ENCODE measurements at regions not wholly inside any gene's neighbourhood (a gene's known extent, or its start where the extent isn't known, plus 50 kb on each side); places are given as distances from the start of the nearest gene placed in this dataset.

GRCh38 chr20:11521476-11522365 is 396.0 kb upstream of the BTBD3 start:
- no peak for TF ChIP-seq Cebpa-rat (IDR thresholded peaks at IDR 0.05)
- Histone ChIP-seq H3K4me2 (no peak overlapping the region), H3K4me3 (no peak overlapping the region)

GRCh38 chr20:11522366-11522741 is 395.3 kb upstream of the BTBD3 start:
- H4K20me1 ChIP-seq = no peaks in the 10 kb centered on the region
- no peak overlapping the region for H3K27ac ChIP-seq
- no peaks in the 10 kb centered on the region for H3K27me3 ChIP-seq
- H3K4me2 ChIP-seq = no peak overlapping the region
- no peak for TF ChIP-seq Cebpa-rat (IDR thresholded peaks at IDR 0.05)
- H3K9ac ChIP-seq = no peak overlapping the region
- peaks cover 8% of the 10 kb centered on the region for H3K9me3 ChIP-seq
- H3K4me1 ChIP-seq = no peaks in the 10 kb centered on the region
- no peaks in the 10 kb centered on the region for H3K36me3 ChIP-seq
- no peak overlapping the region for H3K4me3 ChIP-seq

More at GRCh38 chr20:11521476-11522365, 396.0 kb upstream of the BTBD3 start:
- Histone ChIP-seq H3K27me3 (no peaks in the 10 kb centered on the region), H4K20me1 (no peaks in the 10 kb centered on the region), H3K4me1 (no peaks in the 10 kb centered on the region), H3K27ac (no peak overlapping the region), H3K9me3 (peaks cover 8% of the 10 kb centered on the region), H3K36me3 (no peaks in the 10 kb centered on the region), H3K9ac (no peak overlapping the region)

- no peak overlapping the region for H3K4me2 ChIP-seq
- no peaks in the 10 kb centered on the region for H3K36me3 ChIP-seq
- no peak for TF ChIP-seq Cebpa-rat (IDR thresholded peaks at IDR 0.05)
- H3K9me3 ChIP-seq = peaks cover 11% of the 10 kb centered on the region
- H3K27ac ChIP-seq = no peak overlapping the region
- no peaks in the 10 kb centered on the region for H4K20me1 ChIP-seq
- no peaks in the 10 kb centered on the region for H3K27me3 ChIP-seq
- H3K4me3 ChIP-seq = no peak overlapping the region
- no peaks in the 10 kb centered on the region for H3K4me1 ChIP-seq
- H3K9ac ChIP-seq = no peak overlapping the region
Measured at GRCh38 chr20:11529047-11529446, 388.6 kb upstream of the BTBD3 start.

- Histone ChIP-seq H3K27ac (no peak overlapping the region), H3K4me1 (no peaks in the 10 kb centered on the region)
Measured at GRCh38 chr20:11537032-11537431, 380.7 kb upstream of the BTBD3 start.

DNA sequence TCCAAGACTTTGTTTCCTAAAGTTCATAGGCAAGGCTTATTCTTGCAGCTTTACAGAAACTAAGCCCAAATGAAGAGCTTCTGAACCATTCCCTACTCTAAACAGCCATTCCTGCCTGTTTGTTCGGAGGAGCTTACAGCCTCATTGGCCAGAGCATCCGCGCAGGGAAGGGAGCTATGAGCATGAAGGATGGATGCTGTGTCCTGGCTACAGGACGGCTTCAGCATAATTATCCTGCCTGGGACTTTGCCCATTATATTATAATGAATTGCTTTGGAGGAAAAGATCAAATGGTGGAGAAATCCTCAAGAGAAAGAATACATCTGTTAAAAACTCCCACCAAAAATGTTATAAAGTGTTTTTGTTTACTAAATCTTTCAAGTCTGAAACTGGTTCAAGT is 378.2 kb upstream of the BTBD3 start:
- H3K27ac ChIP-seq = no peak overlapping the region
- peaks cover 3% of the 10 kb centered on the region; the same call in 1 of the 2 replicates for H3K9me3 ChIP-seq
- no peaks in the 10 kb centered on the region for H3K36me3 ChIP-seq
- H4K20me1 ChIP-seq = no peaks in the 10 kb centered on the region
- no peak overlapping the region for H3K9ac ChIP-seq
- H3K4me2 ChIP-seq = no peak overlapping the region
- no peaks in the 10 kb centered on the region for H3K27me3 ChIP-seq
- no peak overlapping the region for H3K4me3 ChIP-seq
- H3K4me1 ChIP-seq = no peaks in the 10 kb centered on the region
- no peak for TF ChIP-seq Cebpa-rat (IDR thresholded peaks at IDR 0.05)

More at GRCh38 chr20:11537032-11537431, 380.7 kb upstream of the BTBD3 start:
- H3K4me3 ChIP-seq = no peak overlapping the region
- H4K20me1 ChIP-seq = no peaks in the 10 kb centered on the region
- H3K27me3 ChIP-seq = no peaks in the 10 kb centered on the region
- H3K9ac ChIP-seq = no peak overlapping the region
- peaks cover 3% of the 10 kb centered on the region; the same call in 1 of the 2 replicates for H3K9me3 ChIP-seq
- no peak for TF ChIP-seq Cebpa-rat (IDR thresholded peaks at IDR 0.05)
- H3K4me2 ChIP-seq = no peak overlapping the region
- no peaks in the 10 kb centered on the region for H3K36me3 ChIP-seq

DNA sequence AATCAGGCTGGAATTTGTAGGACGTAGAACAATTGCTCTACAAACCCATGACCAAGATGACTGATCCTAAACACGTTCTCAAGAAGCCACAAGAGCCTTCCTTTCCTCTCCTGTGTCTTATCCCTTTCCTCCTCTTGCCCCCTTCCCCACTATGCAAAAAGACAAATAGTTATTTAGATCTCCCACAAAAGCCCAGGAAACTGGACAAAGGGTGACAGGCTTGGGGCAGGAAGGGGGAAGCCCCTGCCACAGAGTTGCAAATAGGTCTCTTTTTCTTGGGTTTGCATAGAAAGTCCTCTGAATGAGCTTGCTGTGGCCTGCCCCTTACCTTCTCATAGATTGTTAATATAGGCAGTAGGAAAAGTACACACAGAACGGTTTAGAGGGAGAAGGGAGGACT is 377.1 kb upstream of the BTBD3 start:
- no peak overlapping the region for H3K27ac ChIP-seq
- peaks cover 3% of the 10 kb centered on the region; the same call in 1 of the 2 replicates for H3K9me3 ChIP-seq
- TF ChIP-seq Cebpa-rat (IDR thresholded peaks at IDR 0.05) = no peak
- H3K36me3 ChIP-seq = no peaks in the 10 kb centered on the region
- H3K9ac ChIP-seq = no peak overlapping the region
- H3K27me3 ChIP-seq = no peaks in the 10 kb centered on the region
- H3K4me1 ChIP-seq = no peaks in the 10 kb centered on the region
- no peak overlapping the region for H3K4me3 ChIP-seq
- no peak overlapping the region for H3K4me2 ChIP-seq
- no peaks in the 10 kb centered on the region for H4K20me1 ChIP-seq

DNA sequence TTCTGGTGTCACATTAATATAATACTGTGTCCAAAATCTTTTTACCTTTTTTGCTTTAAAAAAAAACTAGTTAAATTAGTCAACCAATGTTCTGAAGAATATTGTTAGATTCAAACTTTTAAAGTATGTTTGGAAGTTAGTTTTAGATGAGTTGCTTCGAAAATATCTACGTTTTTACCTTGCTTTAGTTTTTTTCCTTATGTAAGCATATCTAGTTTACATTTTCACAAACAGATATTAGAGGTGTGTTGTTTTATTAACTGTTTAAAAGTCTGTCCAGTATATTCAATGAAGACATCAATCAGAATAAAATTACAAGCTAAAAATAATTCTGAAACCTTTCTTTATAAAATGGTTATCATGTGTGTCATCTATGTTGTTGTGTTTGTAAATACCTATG is 375.0 kb upstream of the BTBD3 start:
- Histone ChIP-seq H3K9me3 (peaks cover 3% of the 10 kb centered on the region; the same call in 1 of the 2 replicates), H3K4me2 (no peak overlapping the region), H3K4me1 (no peaks in the 10 kb centered on the region), H3K27me3 (no peaks in the 10 kb centered on the region), H3K4me3 (no peak overlapping the region), H3K9ac (no peak overlapping the region), H3K27ac (no peak overlapping the region), H3K36me3 (no peaks in the 10 kb centered on the region), H4K20me1 (no peaks in the 10 kb centered on the region)
- TF ChIP-seq Cebpa-rat (IDR thresholded peaks at IDR 0.05) = no peak

- no peak for TF ChIP-seq Cebpa-rat (IDR thresholded peaks at IDR 0.05)
- no peak overlapping the region for H3K4me2 ChIP-seq
- no peaks in the 10 kb centered on the region for H3K4me1 ChIP-seq
- H3K4me3 ChIP-seq = no peak overlapping the region
- no peak overlapping the region for H3K27ac ChIP-seq
- no peaks in the 10 kb centered on the region for H3K36me3 ChIP-seq
- peaks cover 3% of the 10 kb centered on the region; the same call in 1 of the 2 replicates for H3K9me3 ChIP-seq
- no peak overlapping the region for H3K9ac ChIP-seq
- no peaks in the 10 kb centered on the region for H4K20me1 ChIP-seq
- no peaks in the 10 kb centered on the region for H3K27me3 ChIP-seq
Measured at GRCh38 chr20:11544029-11544678, 373.5 kb upstream of the BTBD3 start.

DNA sequence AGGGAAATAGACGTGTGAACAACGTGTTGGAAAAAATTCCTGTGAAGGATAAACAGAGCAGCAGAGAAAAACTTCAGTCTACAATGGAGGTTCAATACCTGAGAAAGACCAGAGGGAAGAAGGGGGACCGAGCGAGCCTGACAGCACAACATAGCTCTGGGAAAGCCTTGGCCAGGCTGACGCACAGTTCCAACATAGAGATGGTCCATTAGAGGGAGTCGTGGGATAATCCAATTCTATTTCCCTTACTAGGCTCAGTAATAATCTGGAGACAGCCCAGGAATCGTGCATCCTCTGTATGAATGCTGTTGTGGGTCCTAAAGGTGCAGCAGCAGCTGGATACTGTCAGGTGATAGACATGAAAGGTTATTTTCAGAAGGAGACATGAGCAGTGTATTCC is 370.8 kb upstream of the BTBD3 start:
- H3K4me2 ChIP-seq = no peak overlapping the region
- no peaks in the 10 kb centered on the region for H3K9me3 ChIP-seq
- H4K20me1 ChIP-seq = no peaks in the 10 kb centered on the region
- H3K27ac ChIP-seq = no peak overlapping the region
- no peak overlapping the region for H3K9ac ChIP-seq
- TF ChIP-seq Cebpa-rat (IDR thresholded peaks at IDR 0.05) = no peak
- no peaks in the 10 kb centered on the region for H3K36me3 ChIP-seq
- no peak overlapping the region for H3K4me3 ChIP-seq
- H3K4me1 ChIP-seq = no peaks in the 10 kb centered on the region
- H3K27me3 ChIP-seq = no peaks in the 10 kb centered on the region
